CD4-positive, alpha-beta T cell treated with Interleukin-21 for 1 hour (primary cell): ENCODE measurements at regions not wholly inside any gene's neighbourhood (a gene's known extent, or its start where the extent isn't known, plus 50 kb on each side); places are given as distances from the start of the nearest gene placed in this dataset.

Source experiments
- DNase-seq: peaks from one replicate; pipeline ENCODE4 v3.0.0-alpha.2; 2020

GRCh38 chr7:157482517-157483087, 145.8 kb downstream of the DNAJB6 start:
- DNase-seq: no peak

GRCh38 chr7:157483515-157483914, 146.7 kb downstream of the DNAJB6 start:
- DNase-seq: no peak

GRCh38 chr7:157483971-157484410, 147.2 kb downstream of the DNAJB6 start:
- no peak for DNase-seq

GRCh38 chr7:157484411-157485081, 147.7 kb downstream of the DNAJB6 start:
- DNase-seq: no peak

GRCh38 chr7:157485361-157485831, 148.6 kb downstream of the DNAJB6 start:
- peak; percentile 23 for DNase-seq

DNA sequence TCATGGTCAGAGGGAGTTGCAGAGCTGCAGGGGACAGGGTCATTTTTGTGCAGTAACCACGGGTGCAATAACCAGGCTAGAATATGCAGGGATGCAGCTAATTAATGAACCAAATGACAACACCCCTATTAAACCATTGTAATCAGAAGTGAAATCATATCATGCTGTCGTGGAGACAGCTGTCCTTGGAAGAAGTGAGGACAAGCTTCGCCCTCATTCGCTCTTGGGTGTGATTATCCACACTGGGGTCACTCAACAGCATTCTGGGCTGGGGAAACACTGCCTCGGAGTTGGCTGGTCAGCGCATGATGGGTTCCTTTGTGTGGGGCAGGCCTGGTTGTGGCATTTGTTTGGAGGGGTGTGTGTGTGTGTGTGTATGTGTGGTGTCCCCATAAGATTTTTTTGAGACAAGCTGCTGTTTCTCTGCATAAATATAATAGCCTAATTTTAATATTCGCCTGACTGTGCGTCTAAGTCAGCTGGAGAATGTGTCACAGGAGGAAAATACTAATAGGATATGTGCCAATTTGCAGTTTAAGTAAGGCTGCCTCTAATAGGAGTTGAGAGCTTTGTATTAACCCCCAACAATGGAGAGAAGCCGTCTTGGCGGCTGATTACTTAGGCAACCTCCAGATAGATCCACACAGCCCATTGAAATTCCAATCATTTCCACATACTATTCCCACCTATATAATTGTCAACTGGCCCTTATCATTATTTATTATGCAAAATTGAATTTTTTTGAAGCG, 149.4 kb downstream of the DNAJB6 start:
- no peak for DNase-seq

GRCh38 chr7:157487046-157487770, 150.4 kb downstream of the DNAJB6 start:
- no peak for DNase-seq

DNA sequence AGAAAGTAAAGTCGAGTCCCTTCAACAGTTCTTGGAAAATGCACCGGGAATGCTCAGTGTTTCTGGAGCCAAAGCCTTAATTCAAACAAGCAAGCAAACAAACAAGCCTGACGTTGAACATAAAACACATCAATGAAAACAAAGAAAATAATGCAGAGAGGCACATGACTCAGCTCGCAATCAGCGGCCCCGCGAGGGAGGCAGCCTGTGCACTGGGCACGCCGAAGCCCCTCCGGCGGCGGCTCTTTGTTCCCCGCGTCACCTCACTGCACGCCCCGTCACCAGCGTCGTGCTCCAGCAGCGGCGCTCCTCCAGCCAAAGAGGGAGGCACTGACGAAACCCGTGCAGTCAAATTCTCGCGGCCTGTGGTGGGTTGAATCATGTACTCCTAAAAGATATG, 151.5 kb downstream of the DNAJB6 start:
- DNase-seq: no peak

DNA sequence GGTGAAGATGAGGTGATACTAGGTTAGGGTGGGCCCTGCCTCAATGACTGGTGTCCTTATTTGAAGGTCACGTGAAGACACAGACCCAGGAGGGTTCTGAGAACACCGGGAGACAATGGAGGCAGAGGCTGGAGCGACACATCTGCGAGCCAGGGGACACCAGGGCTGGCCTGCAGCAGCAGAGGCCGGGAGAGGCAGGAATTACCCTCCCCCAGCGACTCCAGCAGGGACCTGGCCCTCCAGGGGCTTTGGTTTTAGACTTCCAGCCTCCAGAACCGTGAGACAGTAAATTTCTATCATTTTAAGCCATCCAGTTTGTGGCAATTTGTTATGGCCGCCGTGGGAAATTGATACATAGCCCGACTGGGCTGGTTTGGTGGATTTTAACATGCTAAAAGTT, 152.2 kb downstream of the DNAJB6 start:
- DNase-seq: no peak
